GM20431 (cell line): ENCODE measurements at regions not wholly inside any gene's neighbourhood (a gene's known extent, or its start where the extent isn't known, plus 50 kb on each side); places are given as distances from the start of the nearest gene placed in this dataset.

Experiments used
- in situ Hi-C: fragments of 300-500 bp; cut with MseI, MboI; formaldehyde crosslinking; loops from one replicate; pipeline ENCODE4 v1.15.0; 2020; ENCODE audit warnings: low sequenced_read_pairs; ENCODE audit not compliant: unreplicated experiment

- in situ Hi-C loops: no loop called here
These were observed 83.3 kb upstream of the MKLN1 start for GRCh38 chr7:131244259-131244852.

- in situ Hi-C loops: no loop called here
These were observed 78.7 kb upstream of the MKLN1 start for GRCh38 chr7:131249003-131249402.

GRCh38 chr7:131249483-131249882 is 78.2 kb upstream of the MKLN1 start:
- in situ Hi-C loops: no loop called here

GRCh38 chr7:131250331-131250730 is 77.3 kb upstream of the MKLN1 start:
- in situ Hi-C loops: no loop called here

GRCh38 chr7:131251371-131251770 is 76.3 kb upstream of the MKLN1 start:
- in situ Hi-C loops: no loop called here

GRCh38 chr7:131252976-131253375 is 74.7 kb upstream of the MKLN1 start:
- in situ Hi-C loops: no loop called here

- in situ Hi-C loops: no loop called here
These were observed 73.5 kb upstream of the MKLN1 start for GRCh38 chr7:131254211-131254610.

GRCh38 chr7:131255242-131255641 is 72.4 kb upstream of the MKLN1 start:
- in situ Hi-C loops: no loop called here

GRCh38 chr7:131261476-131261994 is 66.1 kb upstream of the MKLN1 start:
- in situ Hi-C loops: no loop called here

GRCh38 chr7:131265227-131265626 is 62.4 kb upstream of the MKLN1 start:
- in situ Hi-C loops: no loop called here

GRCh38 chr7:131267631-131268030 is 60.0 kb upstream of the MKLN1 start:
- in situ Hi-C loops: no loop called here

GRCh38 chr7:131268906-131269305 is 58.8 kb upstream of the MKLN1 start:
- in situ Hi-C loops: no loop called here

GRCh38 chr7:131272086-131272485 is 55.6 kb upstream of the MKLN1 start:
- in situ Hi-C loops: no loop called here

GRCh38 chr7:131274986-131275385 is 52.7 kb upstream of the MKLN1 start:
- in situ Hi-C loops: no loop called here

- in situ Hi-C loops: no loop called here
These were observed 51.5 kb upstream of the MKLN1 start for GRCh38 chr7:131276190-131276589.

- in situ Hi-C loops: no loop called here
These were observed 50.9 kb upstream of the MKLN1 start for GRCh38 chr7:131276748-131277147.
